ENCODE measurements at regions not wholly inside any gene's neighbourhood (a gene's known extent, or its start where the extent isn't known, plus 50 kb on each side); places are given as distances from the start of the nearest gene placed in this dataset.

GRCh38 chr20:60465439-60465838 is 507.2 kb downstream of the CDH26 start (continued):
- TF ChIP-seq CEBPB (IDR thresholded peaks at IDR 0.05; ENCODE audit: low read depth, low read length) (no peak), RFX5 (IDR thresholded peaks at IDR 0.05; ENCODE audit: borderline replicate concordance, low read depth, low read length) (no peak), CTBP2 (IDR thresholded peaks at IDR 0.05; ENCODE audit: borderline replicate concordance, insufficient read depth, insufficient read length, low read length) (no peak)

All from H1 (cell line).